MM.1S (cell line): ENCODE measurements at regions not wholly inside any gene's neighbourhood (a gene's known extent, or its start where the extent isn't known, plus 50 kb on each side); places are given as distances from the start of the nearest gene placed in this dataset.

Experiments used
- CTCF ChIP-seq: fragments of 300-600 bp; sonication (generic); IDR thresholded peaks from 2 replicates; pipeline ENCODE4 v1.5.1; 2016; ENCODE audit warnings: antibody characterized with exemption, low read length, mixed read lengths
- EZH2 ChIP-seq: fragments of 300-600 bp; sonication (generic); optimal IDR thresholded peaks from 2 replicates; pipeline ENCODE3; 2017; ENCODE audit warnings: low read depth, mild to moderate bottlenecking, antibody characterized with exemption, low read length, mixed read lengths

GRCh38 chr10:130333185-130333584 lies 197.0 kb downstream of the GLRX3 start:
- TF ChIP-seq CTCF (no peak), EZH2 (no peak)
